ENCODE measurements at regions not wholly inside any gene's neighbourhood (a gene's known extent, or its start where the extent isn't known, plus 50 kb on each side); places are given as distances from the start of the nearest gene placed in this dataset.
"Not testable (repeated sequence)": the region's sequence is repeated elsewhere in the genome, so short reads cannot be mapped to it uniquely, and the experiment has no call there.

DNA sequence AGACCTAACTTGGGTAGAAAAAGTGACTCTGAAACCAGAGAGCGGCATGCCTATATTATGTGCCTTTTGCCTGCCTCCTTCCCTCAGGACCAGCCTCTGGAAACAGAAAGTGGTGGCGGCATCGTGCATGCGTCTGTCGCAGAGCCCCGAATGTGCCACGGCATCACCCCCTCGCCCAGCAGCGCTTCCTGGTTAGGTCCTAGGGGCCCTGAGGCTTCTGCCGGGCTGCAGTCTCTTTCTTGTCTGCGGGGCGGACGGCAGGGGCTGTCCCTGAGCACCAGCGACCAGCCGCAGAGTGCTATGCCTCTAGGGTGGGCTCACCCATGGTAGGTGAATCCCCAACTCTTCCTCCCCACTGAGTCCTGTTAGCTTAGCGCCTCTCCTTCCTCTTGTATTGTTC is 68.7 kb downstream of the VSIG4 start:
- intact Hi-C loops (cut with DNase I): no loop called here
- peak; percentile 73 for DNase-seq (ENCODE audit: low spot score)

DNA sequence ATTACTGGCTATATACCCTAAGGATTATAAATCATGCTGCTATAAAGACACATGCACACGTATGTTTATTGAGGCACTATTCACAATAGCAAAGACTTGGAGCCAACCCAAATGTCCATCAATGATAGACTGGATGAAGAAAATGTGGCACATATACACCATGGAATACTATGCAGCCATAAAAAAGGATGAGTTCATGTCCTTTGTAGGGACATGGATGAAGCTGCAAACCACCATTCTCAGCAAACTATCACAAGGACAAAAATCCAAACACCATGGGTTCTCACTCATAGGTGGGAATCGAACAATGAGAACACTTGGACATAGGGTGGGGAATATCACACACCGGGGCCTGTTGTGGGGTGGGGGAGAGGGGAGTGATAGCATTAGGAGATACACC is 72.7 kb downstream of the VSIG4 start:
- DNase-seq (ENCODE audit: low spot score); intact Hi-C loops (cut with DNase I): not testable (repeated sequence)

- DNase-seq (ENCODE audit: low spot score): no peak
- intact Hi-C loops (cut with DNase I): loop anchor here in 1 of 2 donors (2.0 kb wide), 1 partner anchor 55 kb away; no protein-coding TSS in a partner anchor
Observed at GRCh38 chrX:65961714-65962113, 78.2 kb downstream of the VSIG4 start.

GRCh38 chrX:65948103-65948502 is 91.8 kb downstream of the VSIG4 start:
- intact Hi-C loops (cut with DNase I): no loop called here
- DNase-seq (ENCODE audit: low spot score): no peak

DNA sequence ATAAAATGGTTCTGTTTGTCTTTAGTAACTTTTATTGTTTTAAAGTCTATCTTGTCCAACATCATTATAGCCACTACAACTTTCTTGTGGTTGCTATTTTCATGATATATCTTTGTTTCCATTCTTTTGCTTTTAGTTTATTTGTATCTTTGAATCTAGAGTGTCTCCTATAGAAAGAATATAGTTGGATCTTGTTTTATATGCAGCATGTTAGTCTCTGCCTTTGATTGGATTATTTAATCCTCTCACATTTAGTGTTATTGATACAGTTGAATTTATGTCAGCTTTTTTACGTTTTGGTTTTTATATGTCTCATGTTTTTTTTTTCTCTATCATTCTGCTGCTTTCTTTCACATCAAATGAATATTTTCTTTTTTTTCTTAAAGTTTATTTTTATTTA is 98.1 kb downstream of the VSIG4 start:
- DNase-seq (ENCODE audit: low spot score): no peak
- intact Hi-C loops (cut with DNase I): no loop called here

DNA sequence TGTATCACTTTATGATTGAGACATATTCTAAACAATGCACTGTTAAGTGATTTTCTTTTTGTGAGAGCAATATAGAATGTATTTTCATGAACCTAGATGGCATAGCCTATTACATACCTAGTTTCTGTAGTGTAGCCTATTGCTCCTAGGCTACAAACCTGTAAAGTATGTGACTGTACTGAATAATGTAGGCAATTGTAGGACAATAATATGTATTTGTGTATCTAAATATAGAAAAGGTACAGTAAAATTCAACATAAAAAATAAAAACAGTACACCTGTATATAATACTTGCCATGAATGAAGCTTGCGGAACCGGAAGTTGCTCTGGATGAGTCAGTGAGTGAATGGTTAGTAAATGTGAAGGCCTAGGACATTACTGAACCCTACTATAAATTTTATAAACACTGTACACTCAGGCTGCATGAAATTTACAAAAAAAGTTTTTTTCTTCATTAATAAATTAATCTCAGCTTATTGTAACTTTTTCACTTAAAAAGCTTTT is 106.7 kb downstream of the VSIG4 start:
- intact Hi-C loops (cut with DNase I): no loop called here

GRCh38 chrX:65932173-65933084 is 107.5 kb downstream of the VSIG4 start:
- DNase-seq (ENCODE audit: low spot score): no peak
- intact Hi-C loops (cut with DNase I): no loop called here

More for the DNA sequence above, 106.7 kb downstream of the VSIG4 start:
- no peak for DNase-seq (ENCODE audit: low spot score)

DNA sequence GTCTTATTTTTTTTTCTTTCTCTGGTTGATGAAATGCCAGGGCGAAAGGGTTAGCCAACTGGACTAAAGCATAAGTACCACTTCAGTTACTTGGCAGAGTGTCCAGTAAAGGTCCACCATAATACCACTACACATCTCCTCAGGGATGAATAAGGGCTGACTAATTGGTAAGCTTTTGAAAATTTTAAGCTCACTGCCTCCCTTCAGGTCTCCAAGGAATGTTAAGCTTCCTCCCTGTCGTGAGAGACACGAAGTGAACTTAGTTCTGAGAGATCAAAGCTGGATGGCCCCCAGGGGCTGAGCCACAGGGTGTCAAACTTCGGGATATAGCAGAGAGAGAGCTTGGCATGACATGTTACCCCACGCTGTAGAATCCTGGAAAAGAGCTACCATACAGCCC is 111.4 kb downstream of the VSIG4 start:
- DNase-seq (ENCODE audit: low spot score): no peak
- intact Hi-C loops (cut with DNase I): no loop called here

GRCh38 chrX:65927386-65927785 is 112.5 kb downstream of the VSIG4 start:
- DNase-seq (ENCODE audit: low spot score); intact Hi-C loops (cut with DNase I): not testable (repeated sequence)

- intact Hi-C loops (cut with DNase I): no loop called here
- DNase-seq (ENCODE audit: low spot score): no peak
Observed at GRCh38 chrX:65926095-65927019, 113.5 kb downstream of the VSIG4 start.

GRCh38 chrX:65925592-65925991 is 114.3 kb downstream of the VSIG4 start:
- intact Hi-C loops (cut with DNase I): no loop called here
- DNase-seq (ENCODE audit: low spot score): no peak

DNA sequence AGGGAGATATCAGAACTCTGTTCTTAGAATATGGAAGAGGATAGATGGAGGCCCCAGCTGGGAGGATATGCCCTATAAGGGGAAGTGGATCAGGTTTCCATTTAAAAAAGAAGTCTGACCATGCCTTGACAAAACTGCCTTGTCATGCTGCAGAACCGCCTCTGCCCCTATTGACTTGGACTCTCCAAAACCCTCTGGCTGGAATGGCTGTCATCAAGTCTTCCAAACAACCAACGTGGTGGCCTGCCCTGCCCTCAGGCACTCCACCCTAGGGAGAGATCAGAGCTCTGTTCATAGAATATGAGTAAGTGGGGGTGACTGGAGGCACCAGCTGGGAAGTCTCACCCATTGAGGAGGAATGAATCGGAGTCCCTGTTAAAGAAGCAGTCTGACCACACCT is 114.9 kb downstream of the VSIG4 start:
- intact Hi-C loops (cut with DNase I): no loop called here
- DNase-seq (ENCODE audit: low spot score): no peak

GRCh38 chrX:65921363-65921762 is 118.5 kb downstream of the VSIG4 start:
- DNase-seq (ENCODE audit: low spot score): no peak
- intact Hi-C loops (cut with DNase I): no loop called here

DNA sequence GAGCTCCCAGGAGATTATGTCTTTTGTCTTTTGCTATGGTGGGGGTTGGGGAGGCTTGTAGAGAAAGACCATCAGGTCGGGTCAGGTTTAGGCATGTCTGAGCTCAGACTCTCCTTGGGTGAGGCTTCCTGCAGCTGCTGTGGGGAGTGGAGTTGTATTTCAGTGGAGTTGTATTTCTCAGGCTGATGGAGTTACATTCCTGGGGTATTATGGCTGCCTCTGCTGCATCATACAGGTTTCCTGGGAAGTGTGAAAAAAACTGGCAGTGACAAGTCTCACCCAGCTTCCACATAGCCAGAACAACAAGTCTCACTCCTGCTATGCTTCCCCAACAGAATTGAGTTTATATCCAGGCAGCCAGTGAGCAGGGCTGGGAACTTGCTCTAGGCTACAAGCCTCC is 119.3 kb downstream of the VSIG4 start:
- intact Hi-C loops (cut with DNase I): no loop called here
- no peak for DNase-seq (ENCODE audit: low spot score)

DNA sequence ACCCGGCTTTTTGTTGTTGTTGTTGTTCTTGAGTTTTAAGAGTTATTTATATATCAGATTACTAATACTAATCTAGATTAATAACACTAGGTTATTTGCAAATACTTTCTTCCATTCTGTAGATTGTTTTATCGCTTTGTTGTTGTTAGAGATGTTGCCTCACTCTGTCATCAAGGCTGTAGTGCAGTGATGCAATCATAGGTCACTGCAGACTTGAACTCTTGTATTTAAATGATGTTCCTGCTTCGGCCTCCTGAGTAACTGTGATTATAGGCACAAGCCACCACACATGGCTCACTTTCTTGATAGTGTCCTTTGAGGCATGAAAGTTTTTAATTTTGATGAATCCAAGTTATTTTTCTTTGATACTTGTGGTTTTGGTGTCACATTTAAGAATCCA is 129.0 kb downstream of the VSIG4 start:
- DNase-seq (ENCODE audit: low spot score): no peak
- intact Hi-C loops (cut with DNase I): no loop called here

DNA sequence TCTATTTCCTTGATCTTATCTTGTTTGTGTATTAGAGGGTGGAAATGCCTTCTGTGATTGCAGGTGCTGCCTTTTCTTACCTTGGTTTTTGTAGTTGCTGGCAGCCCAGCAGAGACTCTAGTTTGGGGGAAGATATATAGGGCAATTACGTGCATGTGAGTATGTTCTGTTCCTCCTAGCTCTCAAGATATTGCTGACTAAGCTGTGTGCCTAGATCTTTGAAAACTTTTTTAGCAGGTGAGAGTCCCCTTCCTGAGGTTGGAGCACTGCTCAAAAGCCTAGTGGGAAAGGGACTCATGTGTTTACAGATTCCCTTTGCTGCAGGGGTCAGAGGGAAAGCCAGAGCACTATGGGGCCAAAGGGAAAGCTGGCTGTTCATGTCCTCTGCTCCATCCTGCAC is 136.1 kb downstream of the VSIG4 start:
- intact Hi-C loops (cut with DNase I): no loop called here
- DNase-seq (ENCODE audit: low spot score): no peak

DNA sequence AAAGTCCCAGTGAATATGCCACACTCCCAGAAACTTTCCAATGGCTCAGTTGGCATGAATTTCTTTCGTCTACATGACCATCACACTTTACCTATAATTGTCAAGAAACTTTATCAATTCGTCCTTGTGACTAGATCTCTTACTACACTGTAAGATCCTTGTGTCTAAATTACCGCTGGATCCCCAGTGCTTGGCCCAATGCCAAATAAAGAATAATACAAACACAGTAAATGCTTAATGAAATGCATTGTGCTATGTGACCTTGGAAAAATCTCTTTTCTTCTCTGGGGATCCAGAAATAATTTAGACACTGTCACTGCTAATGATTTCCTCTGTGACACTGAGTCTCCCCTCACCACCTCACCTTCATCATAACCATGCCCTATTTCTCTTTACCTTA is 137.9 kb downstream of the VSIG4 start:
- DNase-seq (ENCODE audit: low spot score): no peak
- intact Hi-C loops (cut with DNase I): no loop called here

GRCh38 chrX:65900850-65901844 is 138.7 kb downstream of the VSIG4 start:
- intact Hi-C loops (cut with DNase I): no loop called here
- DNase-seq (ENCODE audit: low spot score): no peak

DNA sequence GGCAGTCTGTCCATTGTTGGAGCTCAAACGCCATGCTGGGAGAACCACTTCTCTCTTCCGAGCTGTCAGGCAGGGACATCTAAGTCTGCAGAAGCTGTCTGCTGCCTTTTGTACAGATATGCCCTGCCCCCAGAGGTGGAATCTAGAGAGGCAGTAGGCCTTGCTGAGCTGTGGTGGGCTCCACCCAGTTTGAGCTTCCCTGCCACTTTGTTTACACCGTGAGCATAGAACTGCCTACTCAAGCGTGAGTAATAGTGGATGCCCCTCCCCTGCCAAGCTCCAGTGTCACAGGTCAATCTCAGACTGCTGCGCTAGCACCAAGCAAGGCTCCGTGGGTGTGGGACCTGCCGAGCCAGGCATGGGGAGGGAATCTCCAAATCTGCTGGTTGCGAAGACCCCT is 145.7 kb downstream of the VSIG4 start:
- no peak for DNase-seq (ENCODE audit: low spot score)
- intact Hi-C loops (cut with DNase I): no loop called here
